Transverse colon (tissue), 4 donors: ENCODE measurements at regions not wholly inside any gene's neighbourhood (a gene's known extent, or its start where the extent isn't known, plus 50 kb on each side); places are given as distances from the start of the nearest gene placed in this dataset.

Source experiments
- EP300 ChIP-seq: sonication (generic); formaldehyde crosslinking; IDR thresholded peaks from one replicate; pipeline ENCODE4 v1.6.1; 2017; ENCODE audit warnings: antibody characterized with exemption, low read depth
- POLR2A ChIP-seq: fragments of 450-650 bp; IDR thresholded peaks from one replicate; pipeline ENCODE4 v1.6.1; 2016; ENCODE audit warnings: antibody characterized with exemption, mild to moderate bottlenecking, moderate library complexity
- POLR2AphosphoS5 ChIP-seq, 3 donors: sonication (generic); formaldehyde crosslinking; IDR thresholded peaks; one replicate each; pipeline ENCODE4 v1.6.1; 2016; ENCODE audit warnings: antibody characterized with exemption in 3 of 3
- TF ChIP-seq, protein P1 (sequence below), 5 experiments: fragments of 200-600 bp in 3 of 5; fragments of 450-650 bp in 2 of 5; sonication (generic) in 3 of 5; IDR thresholded peaks; 1 replicate in 2 of 5; 2 replicates in 3 of 5; pipeline ENCODE4 v1.5.1; 2016 to 2017; ENCODE audit warnings: antibody characterized with exemption in 5 of 5, inconsistent platforms in 3 of 5, mild to moderate bottlenecking in 2 of 5, moderate library complexity in 1 of 5

DNA sequence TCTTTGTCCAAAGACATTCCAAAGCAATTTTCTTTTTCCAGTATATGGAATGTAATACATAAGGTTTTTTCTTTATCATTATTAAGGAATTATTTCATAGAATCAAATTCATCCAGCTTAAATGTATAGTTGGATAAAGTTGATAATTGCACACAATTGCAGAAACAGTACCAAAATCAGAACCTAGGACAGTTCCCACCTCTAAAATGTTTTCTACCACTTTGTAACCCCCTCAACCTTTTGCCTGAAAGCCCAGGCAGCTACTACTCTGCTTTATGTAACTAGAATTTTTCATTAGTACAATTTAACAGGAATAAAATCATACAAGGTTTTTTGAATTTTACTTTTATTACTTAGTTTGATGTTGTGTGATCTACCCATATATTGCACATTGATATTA, 98.0 kb downstream of the PRR20E start:
- TF ChIP-seq, protein P1, sequence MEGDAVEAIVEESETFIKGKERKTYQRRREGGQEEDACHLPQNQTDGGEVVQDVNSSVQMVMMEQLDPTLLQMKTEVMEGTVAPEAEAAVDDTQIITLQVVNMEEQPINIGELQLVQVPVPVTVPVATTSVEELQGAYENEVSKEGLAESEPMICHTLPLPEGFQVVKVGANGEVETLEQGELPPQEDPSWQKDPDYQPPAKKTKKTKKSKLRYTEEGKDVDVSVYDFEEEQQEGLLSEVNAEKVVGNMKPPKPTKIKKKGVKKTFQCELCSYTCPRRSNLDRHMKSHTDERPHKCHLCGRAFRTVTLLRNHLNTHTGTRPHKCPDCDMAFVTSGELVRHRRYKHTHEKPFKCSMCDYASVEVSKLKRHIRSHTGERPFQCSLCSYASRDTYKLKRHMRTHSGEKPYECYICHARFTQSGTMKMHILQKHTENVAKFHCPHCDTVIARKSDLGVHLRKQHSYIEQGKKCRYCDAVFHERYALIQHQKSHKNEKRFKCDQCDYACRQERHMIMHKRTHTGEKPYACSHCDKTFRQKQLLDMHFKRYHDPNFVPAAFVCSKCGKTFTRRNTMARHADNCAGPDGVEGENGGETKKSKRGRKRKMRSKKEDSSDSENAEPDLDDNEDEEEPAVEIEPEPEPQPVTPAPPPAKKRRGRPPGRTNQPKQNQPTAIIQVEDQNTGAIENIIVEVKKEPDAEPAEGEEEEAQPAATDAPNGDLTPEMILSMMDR (IDR thresholded peaks at IDR 0.05) = no peak
- TF ChIP-seq POLR2AphosphoS5 (IDR thresholded peaks at IDR 0.05) = no peak
- no peak for TF ChIP-seq POLR2A
- no peak for TF ChIP-seq EP300
